ENCODE measurements at regions not wholly inside any gene's neighbourhood (a gene's known extent, or its start where the extent isn't known, plus 50 kb on each side); places are given as distances from the start of the nearest gene placed in this dataset.

- no peak overlapping the region for H3K4me3 ChIP-seq (ENCODE audit: control insufficient read depth, low read depth, low read length)
- TF ChIP-seq CTCF (IDR thresholded peaks at IDR 0.05; ENCODE audit: control insufficient read depth, insufficient read depth, low read depth, low read length, missing control alignments): no peak
- DNase-seq (ENCODE audit: low read depth): no peak
Measured at GRCh38 chr4:175927121-175927520, 115.1 kb upstream of the GPM6A start.

DNA sequence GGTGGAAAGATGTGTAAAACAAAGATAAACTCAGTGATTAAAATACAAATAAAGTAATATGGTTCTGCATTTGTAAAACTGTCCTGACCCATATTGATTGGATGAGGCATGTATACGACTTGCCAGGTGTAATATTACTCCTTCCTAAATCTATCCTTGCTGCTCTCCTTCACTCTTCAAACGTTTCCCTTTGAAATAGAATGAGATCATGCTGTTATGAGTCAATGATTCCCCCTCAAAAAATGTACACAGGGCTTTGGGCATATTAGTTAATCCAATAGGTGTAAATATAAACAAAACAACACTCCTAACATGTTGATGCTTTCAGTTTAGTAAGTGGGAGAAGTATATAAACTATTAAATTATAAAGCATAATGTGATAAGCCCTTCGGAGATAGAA lies 117.4 kb upstream of the GPM6A start:
- no peak overlapping the region for H3K4me3 ChIP-seq (ENCODE audit: control insufficient read depth, low read depth, low read length)
- no peak for TF ChIP-seq CTCF (IDR thresholded peaks at IDR 0.05; ENCODE audit: control insufficient read depth, insufficient read depth, low read depth, low read length, missing control alignments)
- no peak for DNase-seq (ENCODE audit: low read depth)

DNA sequence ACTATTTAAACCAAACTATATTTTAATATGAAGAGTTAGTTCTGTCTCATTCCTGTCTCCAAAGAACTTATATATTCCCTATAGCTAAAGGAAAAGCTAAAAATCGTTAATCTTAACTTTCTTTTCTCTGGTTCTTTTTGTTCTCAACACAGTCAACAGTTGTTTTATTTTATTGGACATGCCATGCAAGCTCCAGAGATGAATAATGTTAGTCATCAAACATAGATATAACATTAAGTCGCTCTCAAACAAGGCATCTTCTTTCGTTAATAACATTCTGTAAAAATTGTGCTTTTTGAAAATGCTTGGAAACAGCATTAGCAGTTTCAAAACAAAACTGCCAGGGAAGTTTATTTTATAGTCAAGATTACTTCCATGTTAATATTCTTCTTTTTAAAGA lies 117.9 kb upstream of the GPM6A start:
- no peak for DNase-seq (ENCODE audit: low read depth)
- no peak overlapping the region for H3K4me3 ChIP-seq (ENCODE audit: control insufficient read depth, low read depth, low read length)
- no peak for TF ChIP-seq CTCF (IDR thresholded peaks at IDR 0.05; ENCODE audit: control insufficient read depth, insufficient read depth, low read depth, low read length, missing control alignments)

DNA sequence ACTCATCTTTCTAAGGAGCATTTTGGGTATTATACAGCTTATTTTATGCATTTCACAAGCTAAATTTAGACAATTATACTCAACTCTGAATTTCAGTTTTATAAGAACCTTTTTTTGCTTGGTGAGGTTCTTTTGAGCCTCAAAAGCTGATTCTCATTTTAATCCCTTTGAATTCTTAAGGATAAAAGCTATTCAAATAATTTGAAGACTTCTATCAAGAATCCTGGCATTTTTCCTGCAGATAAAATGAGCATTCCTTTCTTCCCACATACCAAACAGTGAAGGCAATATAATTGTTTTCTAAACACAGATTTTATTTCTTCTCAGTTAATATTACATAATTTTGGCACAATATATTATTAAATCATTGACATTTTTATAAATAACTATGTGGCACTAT lies 118.4 kb upstream of the GPM6A start:
- no peak for DNase-seq (ENCODE audit: low read depth)
- no peak for TF ChIP-seq CTCF (IDR thresholded peaks at IDR 0.05; ENCODE audit: control insufficient read depth, insufficient read depth, low read depth, low read length, missing control alignments)
- no peak overlapping the region for H3K4me3 ChIP-seq (ENCODE audit: control insufficient read depth, low read depth, low read length)

DNA sequence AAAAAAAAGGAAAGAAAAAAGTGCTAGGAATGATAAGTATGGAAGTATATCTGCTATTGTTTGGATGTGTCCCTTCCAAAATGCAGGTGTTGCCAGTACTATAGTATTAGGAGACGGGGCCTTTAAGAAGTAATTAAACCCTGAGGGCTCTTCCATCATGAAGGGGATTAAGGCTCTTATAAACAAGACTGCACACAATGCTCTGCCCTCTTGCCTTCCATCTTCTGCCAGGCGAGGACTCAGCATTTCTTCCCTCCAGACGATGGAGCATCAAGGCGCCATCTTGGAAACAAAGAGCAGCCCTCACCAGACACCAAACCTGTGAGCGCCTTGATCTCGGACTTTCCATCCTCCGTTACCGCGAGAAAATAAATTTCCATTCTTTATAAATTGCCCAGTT lies 120.1 kb upstream of the GPM6A start:
- no peak for DNase-seq (ENCODE audit: low read depth)
- H3K4me3 ChIP-seq (ENCODE audit: control insufficient read depth, low read depth, low read length): no peak overlapping the region
- TF ChIP-seq CTCF (IDR thresholded peaks at IDR 0.05; ENCODE audit: control insufficient read depth, insufficient read depth, low read depth, low read length, missing control alignments): no peak

GRCh38 chr4:175934506-175934905 lies 122.4 kb upstream of the GPM6A start:
- no peak for DNase-seq (ENCODE audit: low read depth)
- no peak overlapping the region for H3K4me3 ChIP-seq (ENCODE audit: control insufficient read depth, low read depth, low read length)
- no peak for TF ChIP-seq CTCF (IDR thresholded peaks at IDR 0.05; ENCODE audit: control insufficient read depth, insufficient read depth, low read depth, low read length, missing control alignments)

DNA sequence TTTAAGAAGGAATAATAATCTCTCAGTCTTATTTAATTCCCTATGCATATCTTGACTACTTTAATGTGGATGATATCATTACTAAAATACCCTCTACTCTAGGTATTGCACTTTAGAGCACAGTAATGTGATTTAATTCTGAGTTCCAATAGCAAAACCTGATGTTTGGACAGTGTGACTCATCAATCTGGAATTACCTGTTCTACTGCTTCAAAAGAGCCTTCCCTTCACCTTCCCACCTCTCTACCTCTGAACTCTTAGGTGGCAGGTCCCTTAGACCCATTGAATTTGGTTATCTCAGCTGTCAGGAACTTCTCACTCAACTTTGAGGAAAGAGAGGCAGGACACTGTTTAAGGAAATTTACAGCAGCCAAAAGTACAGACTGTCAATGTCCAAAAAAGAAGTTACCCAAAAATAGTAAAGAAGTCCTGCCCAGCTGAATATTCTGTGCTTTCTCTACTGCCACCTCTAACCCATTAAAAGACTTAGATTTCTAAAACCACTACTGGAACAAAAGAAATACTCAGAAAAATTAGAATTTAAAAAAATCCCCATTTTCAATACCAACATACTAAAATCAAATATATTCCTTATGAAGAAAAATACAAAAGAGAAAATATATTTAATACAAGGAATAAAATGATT lies 123.1 kb upstream of the GPM6A start:
- no peak for TF ChIP-seq CTCF (IDR thresholded peaks at IDR 0.05; ENCODE audit: control insufficient read depth, insufficient read depth, low read depth, low read length, missing control alignments)
- no peak for DNase-seq (ENCODE audit: low read depth)
- H3K4me3 ChIP-seq (ENCODE audit: control insufficient read depth, low read depth, low read length): no peak overlapping the region

Data from AG09309 (cell line).